ENCODE measurements at regions not wholly inside any gene's neighbourhood (a gene's known extent, or its start where the extent isn't known, plus 50 kb on each side); places are given as distances from the start of the nearest gene placed in this dataset.

- TF ChIP-seq GATA2 (IDR thresholded peaks at IDR 0.05; ENCODE audit: low read depth, low read length) (no peak), GATA3 (IDR thresholded peaks at IDR 0.05; ENCODE audit: low read depth, low read length) (no peak)
Observed at GRCh38 chr3:194000100-194000499, 135.8 kb upstream of the HES1 start.

Measured in SH-SY5Y (cell line).